ENCODE measurements at regions not wholly inside any gene's neighbourhood (a gene's known extent, or its start where the extent isn't known, plus 50 kb on each side); places are given as distances from the start of the nearest gene placed in this dataset.

DNA sequence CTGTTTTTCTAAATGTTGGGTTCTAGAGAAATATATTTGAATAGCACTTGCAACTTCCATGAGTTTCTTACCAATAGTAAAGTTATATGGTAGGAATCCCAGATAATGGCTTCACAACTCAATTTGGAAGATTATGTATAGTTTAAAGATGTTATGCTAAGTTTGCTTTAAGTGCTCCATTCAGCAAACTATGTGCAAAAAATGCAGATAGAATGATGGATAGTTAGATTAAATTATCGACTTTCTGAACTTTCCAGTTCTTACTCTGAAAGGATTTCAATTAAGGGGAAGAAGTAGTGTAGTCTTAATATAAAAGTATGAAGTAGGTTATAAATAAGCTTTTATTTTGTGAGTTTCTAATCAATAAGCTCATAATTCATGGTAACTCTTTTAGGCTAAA lies 60.7 kb upstream of the NFKB1 start:
- DNase-seq (ENCODE audit: low spot score), result no peak

DNA sequence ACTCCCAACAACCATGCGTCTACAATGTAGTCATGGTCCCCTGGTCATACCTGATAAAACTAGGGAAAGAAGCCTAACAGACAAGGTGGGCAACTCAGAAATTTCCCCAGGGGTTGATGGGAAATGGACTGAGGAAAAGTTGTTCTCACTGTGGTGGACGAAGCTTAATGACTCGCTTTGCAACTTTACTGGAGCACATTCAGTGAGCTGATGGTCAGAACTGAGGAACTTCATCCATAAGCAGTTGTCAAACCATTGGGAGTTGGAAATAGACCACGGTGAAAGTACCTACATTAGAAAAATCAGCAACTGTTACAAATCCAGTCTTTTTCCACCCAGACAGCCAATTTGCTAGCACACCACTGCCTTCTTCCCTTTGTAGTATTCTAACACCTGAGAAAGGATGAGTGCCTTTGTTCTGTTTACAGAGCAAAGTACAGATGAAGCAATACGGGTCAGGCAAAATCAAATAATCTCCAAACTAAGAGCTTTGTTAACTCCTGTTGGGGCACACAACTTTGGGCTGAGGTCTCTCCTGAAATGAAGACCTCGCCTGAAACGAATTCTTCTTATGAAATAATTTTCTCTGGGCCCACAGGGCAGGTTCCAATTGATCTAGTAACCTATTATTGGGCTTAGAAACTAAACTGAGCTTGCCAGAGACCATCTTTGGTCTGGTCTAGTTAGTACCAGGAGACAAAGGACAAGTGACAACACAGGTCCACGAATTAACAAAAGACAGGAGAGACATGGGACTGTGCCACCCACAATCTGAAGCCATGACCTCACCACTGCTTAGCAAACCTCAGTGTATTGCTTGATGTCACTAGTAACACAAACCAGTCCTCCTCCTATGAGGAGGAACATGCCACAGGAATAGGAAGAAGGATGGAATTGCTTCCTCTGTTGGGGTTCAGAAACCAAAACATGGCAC lies 58.9 kb upstream of the NFKB1 start:
- DNase-seq (ENCODE audit: low spot score), result no peak

DNA sequence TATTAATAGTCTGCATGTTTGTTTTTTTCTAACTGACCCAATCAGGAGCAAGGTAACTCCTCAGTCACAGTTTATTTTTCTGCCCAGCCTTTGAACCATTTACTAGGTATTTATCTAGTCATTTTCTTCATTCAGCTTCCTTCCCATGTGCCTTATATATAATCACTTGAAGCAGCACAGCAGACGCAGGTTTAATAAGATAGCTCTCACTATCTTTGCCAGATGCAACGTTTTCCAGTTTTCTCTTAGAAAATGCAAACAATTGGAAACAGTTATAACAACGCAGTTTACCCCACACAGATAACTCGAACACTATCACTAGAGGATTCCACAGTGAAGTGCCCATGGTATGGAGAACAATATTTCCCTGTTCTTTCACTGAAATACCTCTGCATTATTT lies 56.4 kb upstream of the NFKB1 start:
- DNase-seq (ENCODE audit: low spot score), result no peak

DNA sequence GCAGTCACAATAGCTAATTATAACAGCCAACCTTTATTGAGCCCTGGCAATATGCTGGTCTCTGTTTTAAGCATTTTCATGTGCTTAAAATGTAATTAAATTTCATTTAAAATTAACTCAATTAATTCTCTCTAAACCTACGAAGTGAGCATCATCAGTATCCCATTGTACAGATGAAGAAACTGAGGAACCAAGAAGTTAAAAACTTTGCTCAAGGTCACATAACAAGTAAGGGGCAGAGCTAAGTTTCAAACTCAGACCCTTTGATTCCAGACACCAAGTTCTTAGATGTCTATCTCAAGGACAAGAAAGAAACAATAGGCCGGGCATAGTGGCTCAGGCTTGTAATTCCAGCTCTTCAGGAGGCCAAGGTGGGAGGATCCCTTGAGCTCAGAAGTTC lies 55.9 kb upstream of the NFKB1 start:
- no peak for DNase-seq (ENCODE audit: low spot score)

DNA sequence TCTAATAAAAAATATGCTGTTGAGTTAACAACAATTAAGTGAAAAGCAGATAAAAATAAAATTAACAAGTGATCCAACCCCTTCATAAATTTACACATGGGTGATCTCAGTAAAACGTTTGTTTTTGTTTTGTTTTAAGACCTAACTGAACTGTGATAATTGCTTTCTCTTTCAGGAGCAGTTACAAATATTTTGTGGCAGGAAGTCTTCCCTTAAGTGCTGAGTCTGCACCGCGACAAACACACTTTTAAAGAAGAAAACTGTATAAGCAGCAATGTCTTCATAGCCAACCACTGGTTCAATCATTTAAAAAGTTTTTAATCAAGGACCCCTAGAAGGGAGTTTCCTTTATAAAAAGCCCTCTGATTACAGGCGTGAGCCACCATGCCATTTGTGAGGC lies 53.7 kb upstream of the NFKB1 start:
- DNase-seq (ENCODE audit: low spot score), result no peak

DNA sequence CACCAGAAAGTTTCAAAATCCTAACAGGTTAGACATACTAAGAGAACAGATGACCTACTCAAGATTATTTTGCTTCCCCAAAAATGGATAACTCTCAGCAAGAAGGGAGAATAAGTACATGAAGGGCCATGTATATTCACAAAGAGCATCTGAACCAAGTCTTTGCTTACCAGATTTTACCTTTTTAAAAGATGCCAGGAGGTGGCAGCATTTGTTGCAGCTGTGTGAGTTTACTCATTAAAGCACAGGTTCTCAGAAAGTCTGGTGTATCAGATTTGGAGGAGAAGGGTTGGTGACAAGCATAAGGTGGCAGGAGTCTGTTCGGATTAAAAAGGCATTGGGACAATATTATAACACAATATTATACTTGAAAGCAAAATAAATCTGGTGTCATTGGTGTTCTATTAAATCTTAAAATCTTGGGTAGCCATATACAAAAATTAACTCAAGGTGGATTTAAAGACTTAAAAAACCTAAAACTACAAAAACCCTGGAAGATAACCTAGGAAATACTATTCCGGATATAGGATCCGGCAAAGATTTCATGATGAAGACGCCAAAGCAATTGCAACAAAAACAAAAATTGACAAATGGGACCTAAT lies 51.3 kb upstream of the NFKB1 start:
- peak; percentile 75 for DNase-seq (ENCODE audit: low spot score)

DNA sequence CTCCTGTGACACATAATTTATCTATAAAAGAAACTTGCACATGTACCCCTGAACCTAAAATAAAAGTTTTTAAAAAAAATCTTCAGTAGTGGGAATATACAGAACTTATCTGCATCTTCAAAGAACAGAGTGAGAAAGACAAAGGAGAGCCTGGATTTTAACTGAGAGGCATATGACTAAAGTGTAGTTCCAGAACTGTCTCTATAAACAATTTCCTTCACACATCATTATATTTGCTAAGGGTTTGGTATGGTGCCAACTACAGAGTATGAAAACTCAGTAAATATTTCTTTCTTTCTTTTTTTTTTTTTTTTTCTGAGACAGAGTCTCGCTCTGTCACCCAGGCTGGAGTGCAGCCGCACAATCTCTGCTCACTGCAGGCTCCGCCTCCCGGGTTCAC lies 49.9 kb upstream of the NFKB1 start:
- no peak for DNase-seq (ENCODE audit: low spot score)
